Ovary (tissue), 7 donors: ENCODE measurements at regions not wholly inside any gene's neighbourhood (a gene's known extent, or its start where the extent isn't known, plus 50 kb on each side); places are given as distances from the start of the nearest gene placed in this dataset.

ENCODE experiments used
- DNase-seq, 5 donors: peaks; one replicate each; pipeline ENCODE4 v3.0.0-alpha.2; 2019 to 2020
- H3K27ac ChIP-seq, 2 donors: fragments of 200-600 bp; one replicate each; pipeline versions ENCODE4 v1.5.1 to v1.8.0; 2019 to 2022
- H3K27me3 ChIP-seq: fragments of 200-600 bp; one replicate; pipeline ENCODE4 v1.8.0; 2022
- H3K36me3 ChIP-seq: fragments of 200-600 bp; sonication (generic); one replicate; pipeline ENCODE4 v1.5.1; 2019
- H3K4me1 ChIP-seq: one replicate; pipeline ENCODE4 v1.8.1; 2013; ENCODE audit warnings: mild to moderate bottlenecking, moderate library complexity; ENCODE audit not compliant: insufficient read depth
- H3K4me3 ChIP-seq: fragments of 200-600 bp; sonication (generic); one replicate; pipeline ENCODE4 v1.5.1; 2017
- H3K9me3 ChIP-seq, 2 donors: fragments of 200-600 bp in 1 of 2; sonication (generic) in 1 of 2; one replicate each; pipeline versions ENCODE4 v1.5.1 to v1.8.1; 2013 to 2019; ENCODE audit warnings: mild to moderate bottlenecking in 1 of 2, moderate library complexity in 1 of 2
- EP300 ChIP-seq: sonication (generic); formaldehyde crosslinking; IDR thresholded peaks from one replicate; pipeline ENCODE4 v1.6.1; 2017; ENCODE audit warnings: antibody characterized with exemption
- POLR2A ChIP-seq: fragments of 450-650 bp; IDR thresholded peaks from one replicate; pipeline ENCODE4 v1.6.1; 2017; ENCODE audit warnings: antibody characterized with exemption, mild to moderate bottlenecking, moderate library complexity
- WGBS, 3 donors: extraction: QIAGEN DNeasy Blood & Tissue Kit in 1 of 3; methylation state at CpG; one replicate each; pipeline versions ENCODE4 v1.1.5 to v1.1.7; 2013 to 2017; 5-methylcytosine and 5-hydroxymethylcytosine counted together
- intact Hi-C, 4 donors: fragments of 100-400 bp; cut with DNase I; formaldehyde crosslinking; loops; one replicate each; pipeline versions ENCODE4 v1.11.0 to v1.15.1; 2022 to 2023
- TF ChIP-seq, protein P1 (sequence below), 3 donors: fragments of 450-650 bp in 2 of 3; fragments of 200-600 bp in 1 of 3; IDR thresholded peaks; one replicate each; pipeline versions ENCODE4 v1.5.1 to v1.8.0; 2016 to 2022; ENCODE audit warnings: antibody characterized with exemption in 3 of 3, mild to moderate bottlenecking in 1 of 3
- donor health status: DM: no; HTN: no; CAD: no; lungs with moderate emphysema.
- donor health status: DM: no; HTN: no; CAD: no.
- donor health status: Bipolar disorder and iron deficiency.
- donor health status: DM: no; HTN: no; CAD: no.
- donor health status: DM: yes; HTN: yes; CAD: no.

DNA sequence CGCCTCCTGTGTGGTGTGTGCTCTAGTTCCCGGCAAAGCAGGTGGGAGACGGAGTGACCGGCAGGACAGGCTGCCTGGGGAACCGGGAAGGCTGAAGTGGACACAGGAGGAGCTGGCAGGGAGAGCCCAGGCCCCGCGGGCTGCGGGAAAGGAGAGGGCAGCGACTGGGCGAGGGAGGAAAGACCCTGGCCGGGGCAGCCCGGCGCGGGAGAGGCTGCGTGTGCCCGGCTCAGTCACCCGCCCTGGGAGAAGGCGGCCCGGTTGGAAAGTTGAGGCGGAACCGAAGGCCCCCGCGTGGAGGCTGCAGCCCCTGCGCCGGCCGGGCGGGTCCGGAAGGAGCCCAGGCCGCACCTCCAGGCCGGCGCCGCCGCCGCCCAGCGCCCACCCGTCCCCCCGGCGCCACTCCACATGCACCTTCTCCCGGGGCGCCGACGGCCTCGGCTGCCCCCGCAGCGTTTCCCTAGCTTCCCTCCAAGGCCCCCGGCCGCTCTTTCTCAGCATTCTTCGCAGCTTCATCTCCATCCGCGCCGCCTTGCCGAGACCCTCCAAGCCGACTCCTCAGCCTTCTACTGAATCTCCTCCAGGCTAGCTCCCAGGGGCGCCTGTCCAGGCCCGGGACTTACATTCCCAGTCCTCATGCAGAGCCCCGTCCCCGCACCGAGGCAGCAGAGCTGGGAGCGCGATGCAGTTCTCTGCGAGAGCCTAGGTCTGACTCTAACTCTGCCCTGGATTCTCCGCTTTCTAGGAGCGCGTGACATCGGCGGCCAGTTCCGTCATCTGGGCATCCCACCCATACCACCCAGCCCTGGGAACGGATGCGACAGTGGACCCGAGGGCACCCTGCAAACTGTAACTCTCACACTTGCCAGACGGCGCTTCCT, 152.0 kb downstream of the ERCC6L2 start:
- intact Hi-C loops = no loop called here
- 18 to 25% (median 21%) methylated on average over 53 to 72 of the region's 72 CpGs for WGBS, 3 donors
- Histone ChIP-seq H3K9me3 (no peaks in the 10 kb centered on the region), H3K27ac (no peak overlapping the region), H3K36me3 (no peaks in the 10 kb centered on the region), H3K4me1 (peaks cover 25% of the 10 kb centered on the region), H3K4me3 (peak overlapping the region; percentile 19), H3K27me3 (no peaks in the 10 kb centered on the region)
- DNase-seq = peak in 4 of 5 donors; percentile 40 to 61 (median 54)
- no peak for TF ChIP-seq POLR2A
- TF ChIP-seq, protein P1, sequence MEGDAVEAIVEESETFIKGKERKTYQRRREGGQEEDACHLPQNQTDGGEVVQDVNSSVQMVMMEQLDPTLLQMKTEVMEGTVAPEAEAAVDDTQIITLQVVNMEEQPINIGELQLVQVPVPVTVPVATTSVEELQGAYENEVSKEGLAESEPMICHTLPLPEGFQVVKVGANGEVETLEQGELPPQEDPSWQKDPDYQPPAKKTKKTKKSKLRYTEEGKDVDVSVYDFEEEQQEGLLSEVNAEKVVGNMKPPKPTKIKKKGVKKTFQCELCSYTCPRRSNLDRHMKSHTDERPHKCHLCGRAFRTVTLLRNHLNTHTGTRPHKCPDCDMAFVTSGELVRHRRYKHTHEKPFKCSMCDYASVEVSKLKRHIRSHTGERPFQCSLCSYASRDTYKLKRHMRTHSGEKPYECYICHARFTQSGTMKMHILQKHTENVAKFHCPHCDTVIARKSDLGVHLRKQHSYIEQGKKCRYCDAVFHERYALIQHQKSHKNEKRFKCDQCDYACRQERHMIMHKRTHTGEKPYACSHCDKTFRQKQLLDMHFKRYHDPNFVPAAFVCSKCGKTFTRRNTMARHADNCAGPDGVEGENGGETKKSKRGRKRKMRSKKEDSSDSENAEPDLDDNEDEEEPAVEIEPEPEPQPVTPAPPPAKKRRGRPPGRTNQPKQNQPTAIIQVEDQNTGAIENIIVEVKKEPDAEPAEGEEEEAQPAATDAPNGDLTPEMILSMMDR (IDR thresholded peaks at IDR 0.05) = no peak
- TF ChIP-seq EP300 = no peak

DNA sequence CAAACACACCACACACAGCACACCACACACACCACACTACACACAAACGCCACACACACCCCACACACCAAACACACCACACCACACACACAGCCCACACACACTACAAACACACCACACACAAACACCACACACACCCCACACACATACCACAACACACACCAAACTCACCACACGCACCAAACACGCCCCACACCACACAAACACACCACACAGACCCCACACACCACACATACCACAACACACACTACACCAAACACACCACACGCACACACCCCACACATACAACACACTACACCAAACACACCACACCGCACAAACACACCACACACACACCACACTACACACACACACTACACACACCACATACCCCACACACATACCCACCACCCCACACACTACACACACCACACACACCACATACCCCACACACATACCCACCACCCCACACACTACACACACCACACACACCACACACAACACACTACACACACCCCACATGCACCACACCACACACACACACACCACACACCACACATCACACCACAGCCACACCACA, 151.2 kb downstream of the ERCC6L2 start:
- no peak for DNase-seq
- H3K9me3 ChIP-seq = no peaks in the 10 kb centered on the region
- H3K4me1 ChIP-seq = peaks cover 26% of the 10 kb centered on the region
- no peaks in the 10 kb centered on the region for H3K27me3 ChIP-seq
- intact Hi-C loops = no loop called here
- no peak overlapping the region for H3K4me3 ChIP-seq
- no peaks in the 10 kb centered on the region for H3K36me3 ChIP-seq
- H3K27ac ChIP-seq = no peak overlapping the region
- WGBS, 3 donors = 89 to 95% (median 93%) methylated on average over 5 of the region's 5 CpGs
- TF ChIP-seq, protein P1 (IDR thresholded peaks at IDR 0.05) = no peak
- no peak for TF ChIP-seq EP300
- TF ChIP-seq POLR2A = no peak

DNA sequence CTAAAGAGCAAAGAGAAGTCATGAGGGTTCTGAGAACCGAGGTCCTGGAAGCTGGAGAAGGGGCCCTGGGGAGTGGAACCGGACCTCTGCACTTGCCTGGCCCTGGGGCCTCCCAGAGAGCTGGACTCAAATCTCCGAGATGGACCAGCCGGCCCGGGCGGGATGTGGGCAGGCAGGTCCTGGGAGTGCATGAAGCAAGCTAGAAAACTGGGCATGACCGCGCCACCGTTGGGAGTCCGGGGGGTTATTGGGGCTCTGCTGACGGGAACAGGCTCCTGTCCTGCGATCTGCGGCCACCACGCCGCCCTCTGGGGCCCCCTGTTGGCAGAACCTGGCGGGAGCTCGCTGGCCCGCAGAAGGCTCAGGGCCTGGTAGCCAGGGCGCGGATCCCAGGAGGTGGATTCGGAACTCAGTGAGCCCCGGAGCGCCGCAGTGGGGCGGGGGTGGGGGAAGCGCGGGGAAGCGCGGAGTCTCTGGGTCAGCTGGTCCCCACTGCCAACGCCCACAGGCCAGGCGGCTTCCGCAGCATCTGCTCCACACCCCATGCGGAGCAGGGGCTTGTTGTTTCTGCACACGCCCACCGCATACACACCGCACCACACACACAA, 150.6 kb downstream of the ERCC6L2 start:
- Histone ChIP-seq H3K4me1 (peaks cover 21% of the 10 kb centered on the region), H3K36me3 (no peaks in the 10 kb centered on the region), H3K9me3 (no peaks in the 10 kb centered on the region), H3K27me3 (no peaks in the 10 kb centered on the region), H3K27ac (no peak overlapping the region), H3K4me3 (no peak overlapping the region)
- intact Hi-C loops = no loop called here
- TF ChIP-seq POLR2A (no peak), EP300 (no peak)
- TF ChIP-seq, protein P1 (IDR thresholded peaks at IDR 0.05) = no peak
- WGBS, 3 donors = 69 to 84% (median 79%) methylated on average over 33 to 36 of the region's 36 CpGs
- no peak for DNase-seq

DNA sequence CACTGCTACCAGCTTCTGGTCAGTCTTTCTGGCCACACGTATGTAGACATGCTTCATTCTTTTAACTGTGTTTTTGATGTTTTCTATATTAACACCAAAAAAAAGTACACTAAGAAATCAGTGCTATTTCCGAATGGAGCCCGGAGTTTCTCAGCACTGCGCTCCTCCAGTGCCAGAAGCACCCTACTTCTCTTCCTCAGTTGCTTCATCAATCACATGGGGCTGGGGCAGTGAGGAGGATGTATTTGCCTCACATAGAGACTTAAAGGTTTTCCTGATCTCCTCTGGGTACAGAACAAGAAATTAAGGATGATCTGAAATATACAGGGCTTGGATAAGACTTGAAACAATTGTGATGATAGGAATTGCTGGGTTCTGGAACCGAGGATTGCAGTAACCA, 148.0 kb downstream of the ERCC6L2 start:
- Histone ChIP-seq H3K27me3 (no peaks in the 10 kb centered on the region), H3K4me1 (peaks cover 17% of the 10 kb centered on the region), H3K9me3 (no peaks in the 10 kb centered on the region), H3K4me3 (no peak overlapping the region), H3K27ac (no peak overlapping the region), H3K36me3 (no peaks in the 10 kb centered on the region)
- intact Hi-C loops = no loop called here
- 85 to 88% (median 87%) methylated on average over 5 of the region's 5 CpGs for WGBS, 3 donors
- TF ChIP-seq EP300 = no peak
- no peak for TF ChIP-seq POLR2A
- TF ChIP-seq, protein P1 (IDR thresholded peaks at IDR 0.05) = no peak
- no peak for DNase-seq
